ENCODE measurements at regions not wholly inside any gene's neighbourhood (a gene's known extent, or its start where the extent isn't known, plus 50 kb on each side); places are given as distances from the start of the nearest gene placed in this dataset.

- Mint-ChIP-seq H3K4me3 (no peak overlapping the region), H3K36me3 (no peaks in the 10 kb centered on the region), H3K27me3 (ENCODE audit: low read depth) (no peaks in the 10 kb centered on the region), H3K9me3 (peaks cover 3% of the 10 kb centered on the region; the same call in 1 of the 2 replicates), H3K27ac (no peak overlapping the region), H3K4me1 (peaks cover 10% of the 10 kb centered on the region)
- ATAC-seq = no peak
- ChIA-PET CTCF (no interaction called here), POLR2A (no interaction called here)
- no peak for TF ChIP-seq JAZF1 (CRISPR knock-in tag; IDR thresholded peaks at IDR 0.05)
- no peak for TF ChIP-seq SP1 (CRISPR knock-in tag; conservative IDR thresholded peaks at IDR 0.05)
- TF ChIP-seq, protein P1, sequence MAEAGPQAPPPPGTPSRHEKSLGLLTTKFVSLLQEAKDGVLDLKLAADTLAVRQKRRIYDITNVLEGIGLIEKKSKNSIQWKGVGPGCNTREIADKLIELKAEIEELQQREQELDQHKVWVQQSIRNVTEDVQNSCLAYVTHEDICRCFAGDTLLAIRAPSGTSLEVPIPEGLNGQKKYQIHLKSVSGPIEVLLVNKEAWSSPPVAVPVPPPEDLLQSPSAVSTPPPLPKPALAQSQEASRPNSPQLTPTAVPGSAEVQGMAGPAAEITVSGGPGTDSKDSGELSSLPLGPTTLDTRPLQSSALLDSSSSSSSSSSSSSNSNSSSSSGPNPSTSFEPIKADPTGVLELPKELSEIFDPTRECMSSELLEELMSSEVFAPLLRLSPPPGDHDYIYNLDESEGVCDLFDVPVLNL (CRISPR knock-in tag; IDR thresholded peaks at IDR 0.05; ENCODE audit: borderline replicate concordance, low read depth) = no peak
- DNase-seq (ENCODE audit: low spot score) = no peak
Observed at GRCh38 chr5:156053056-156053455, 273.9 kb upstream of the SGCD start.

DNA sequence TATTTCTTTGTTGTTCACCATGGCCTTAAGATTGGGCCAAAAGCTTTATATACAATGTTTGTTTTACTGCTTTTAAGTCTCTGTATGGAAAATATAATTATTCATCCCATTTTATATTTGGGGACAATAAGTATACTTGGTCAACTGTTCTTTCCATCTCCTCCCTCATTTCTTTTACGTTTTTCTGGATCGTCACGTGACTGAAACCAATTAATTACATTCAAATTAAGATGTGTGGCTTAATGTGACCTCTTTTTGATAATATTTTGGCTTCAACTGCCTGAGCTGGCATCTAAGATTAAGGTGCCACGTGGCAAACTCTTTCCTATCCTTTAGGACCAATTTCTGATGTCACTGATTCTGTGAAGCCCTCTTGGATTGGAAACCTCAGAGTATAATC, 250.1 kb upstream of the SGCD start:
- TF ChIP-seq ZNF219 (CRISPR knock-in tag; IDR thresholded peaks at IDR 0.05; ENCODE audit: borderline replicate concordance) = no peak
- no peak for TF ChIP-seq ZNF512 (CRISPR knock-in tag; IDR thresholded peaks at IDR 0.05; ENCODE audit: borderline replicate concordance)
- TF ChIP-seq GTF2I (CRISPR knock-in tag; conservative IDR thresholded peaks at IDR 0.05) = no peak
- TF ChIP-seq ETV6 (CRISPR knock-in tag; IDR thresholded peaks at IDR 0.05) = no peak
- no peak for TF ChIP-seq NFATC4 (CRISPR knock-in tag; IDR thresholded peaks at IDR 0.05)
- TF ChIP-seq KAT7 (CRISPR knock-in tag; IDR thresholded peaks at IDR 0.05; ENCODE audit: borderline replicate concordance) = no peak
- TF ChIP-seq, protein P2, sequence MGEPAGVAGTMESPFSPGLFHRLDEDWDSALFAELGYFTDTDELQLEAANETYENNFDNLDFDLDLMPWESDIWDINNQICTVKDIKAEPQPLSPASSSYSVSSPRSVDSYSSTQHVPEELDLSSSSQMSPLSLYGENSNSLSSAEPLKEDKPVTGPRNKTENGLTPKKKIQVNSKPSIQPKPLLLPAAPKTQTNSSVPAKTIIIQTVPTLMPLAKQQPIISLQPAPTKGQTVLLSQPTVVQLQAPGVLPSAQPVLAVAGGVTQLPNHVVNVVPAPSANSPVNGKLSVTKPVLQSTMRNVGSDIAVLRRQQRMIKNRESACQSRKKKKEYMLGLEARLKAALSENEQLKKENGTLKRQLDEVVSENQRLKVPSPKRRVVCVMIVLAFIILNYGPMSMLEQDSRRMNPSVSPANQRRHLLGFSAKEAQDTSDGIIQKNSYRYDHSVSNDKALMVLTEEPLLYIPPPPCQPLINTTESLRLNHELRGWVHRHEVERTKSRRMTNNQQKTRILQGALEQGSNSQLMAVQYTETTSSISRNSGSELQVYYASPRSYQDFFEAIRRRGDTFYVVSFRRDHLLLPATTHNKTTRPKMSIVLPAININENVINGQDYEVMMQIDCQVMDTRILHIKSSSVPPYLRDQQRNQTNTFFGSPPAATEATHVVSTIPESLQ (CRISPR knock-in tag; IDR thresholded peaks at IDR 0.05) = no peak
- TF ChIP-seq, protein P3, sequence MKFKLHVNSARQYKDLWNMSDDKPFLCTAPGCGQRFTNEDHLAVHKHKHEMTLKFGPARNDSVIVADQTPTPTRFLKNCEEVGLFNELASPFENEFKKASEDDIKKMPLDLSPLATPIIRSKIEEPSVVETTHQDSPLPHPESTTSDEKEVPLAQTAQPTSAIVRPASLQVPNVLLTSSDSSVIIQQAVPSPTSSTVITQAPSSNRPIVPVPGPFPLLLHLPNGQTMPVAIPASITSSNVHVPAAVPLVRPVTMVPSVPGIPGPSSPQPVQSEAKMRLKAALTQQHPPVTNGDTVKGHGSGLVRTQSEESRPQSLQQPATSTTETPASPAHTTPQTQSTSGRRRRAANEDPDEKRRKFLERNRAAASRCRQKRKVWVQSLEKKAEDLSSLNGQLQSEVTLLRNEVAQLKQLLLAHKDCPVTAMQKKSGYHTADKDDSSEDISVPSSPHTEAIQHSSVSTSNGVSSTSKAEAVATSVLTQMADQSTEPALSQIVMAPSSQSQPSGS (CRISPR knock-in tag; IDR thresholded peaks at IDR 0.05; ENCODE audit: borderline replicate concordance, low read depth) = no peak
- TF ChIP-seq, protein P4, sequence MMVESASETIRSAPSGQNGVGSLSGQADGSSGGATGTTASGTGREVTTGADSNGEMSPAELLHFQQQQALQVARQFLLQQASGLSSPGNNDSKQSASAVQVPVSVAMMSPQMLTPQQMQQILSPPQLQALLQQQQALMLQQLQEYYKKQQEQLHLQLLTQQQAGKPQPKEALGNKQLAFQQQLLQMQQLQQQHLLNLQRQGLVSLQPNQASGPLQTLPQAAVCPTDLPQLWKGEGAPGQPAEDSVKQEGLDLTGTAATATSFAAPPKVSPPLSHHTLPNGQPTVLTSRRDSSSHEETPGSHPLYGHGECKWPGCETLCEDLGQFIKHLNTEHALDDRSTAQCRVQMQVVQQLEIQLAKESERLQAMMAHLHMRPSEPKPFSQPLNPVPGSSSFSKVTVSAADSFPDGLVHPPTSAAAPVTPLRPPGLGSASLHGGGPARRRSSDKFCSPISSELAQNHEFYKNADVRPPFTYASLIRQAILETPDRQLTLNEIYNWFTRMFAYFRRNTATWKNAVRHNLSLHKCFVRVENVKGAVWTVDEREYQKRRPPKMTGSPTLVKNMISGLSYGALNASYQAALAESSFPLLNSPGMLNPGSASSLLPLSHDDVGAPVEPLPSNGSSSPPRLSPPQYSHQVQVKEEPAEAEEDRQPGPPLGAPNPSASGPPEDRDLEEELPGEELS (CRISPR knock-in tag; IDR thresholded peaks at IDR 0.05) = no peak
- no peak for TF ChIP-seq ELF4 (CRISPR knock-in tag; IDR thresholded peaks at IDR 0.05; ENCODE audit: low read depth)
- no peak for TF ChIP-seq MLX (CRISPR knock-in tag; IDR thresholded peaks at IDR 0.05)
- TF ChIP-seq CBFB (CRISPR knock-in tag; IDR thresholded peaks at IDR 0.05; ENCODE audit: low read depth) = no peak
- TF ChIP-seq, protein P5, sequence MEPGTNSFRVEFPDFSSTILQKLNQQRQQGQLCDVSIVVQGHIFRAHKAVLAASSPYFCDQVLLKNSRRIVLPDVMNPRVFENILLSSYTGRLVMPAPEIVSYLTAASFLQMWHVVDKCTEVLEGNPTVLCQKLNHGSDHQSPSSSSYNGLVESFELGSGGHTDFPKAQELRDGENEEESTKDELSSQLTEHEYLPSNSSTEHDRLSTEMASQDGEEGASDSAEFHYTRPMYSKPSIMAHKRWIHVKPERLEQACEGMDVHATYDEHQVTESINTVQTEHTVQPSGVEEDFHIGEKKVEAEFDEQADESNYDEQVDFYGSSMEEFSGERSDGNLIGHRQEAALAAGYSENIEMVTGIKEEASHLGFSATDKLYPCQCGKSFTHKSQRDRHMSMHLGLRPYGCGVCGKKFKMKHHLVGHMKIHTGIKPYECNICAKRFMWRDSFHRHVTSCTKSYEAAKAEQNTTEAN (CRISPR knock-in tag; IDR thresholded peaks at IDR 0.05) = no peak
- TF ChIP-seq JUN (CRISPR knock-in tag; IDR thresholded peaks at IDR 0.05) = no peak
- TF ChIP-seq ARID4B (CRISPR knock-in tag; IDR thresholded peaks at IDR 0.05; ENCODE audit: borderline replicate concordance) = no peak
- no peak for TF ChIP-seq ZNF232 (CRISPR knock-in tag; IDR thresholded peaks at IDR 0.05)
- POLR2A ChIA-PET = no interaction called here
- CTCF ChIA-PET = no interaction called here

More for the DNA sequence above, 250.1 kb upstream of the SGCD start:
- Mint-ChIP-seq H3K9me3 (peaks cover 40% of the 10 kb centered on the region), H3K27ac (no peak overlapping the region), H3K36me3 (peaks cover 20% of the 10 kb centered on the region), H3K27me3 (ENCODE audit: low read depth) (no peaks in the 10 kb centered on the region), H3K4me1 (no peaks in the 10 kb centered on the region), H3K4me3 (no peak overlapping the region)
- DNase-seq (ENCODE audit: low spot score) (no peak), ATAC-seq (no peak)
